Inflammatory macrophage treated with lipopolysaccharide for 4 hours (primary cell): ENCODE measurements at regions not wholly inside any gene's neighbourhood (a gene's known extent, or its start where the extent isn't known, plus 50 kb on each side); places are given as distances from the start of the nearest gene placed in this dataset.
"Not testable (repeated sequence)": the region's sequence is repeated elsewhere in the genome, so short reads cannot be mapped to it uniquely, and the experiment has no call there.

ENCODE experiments used
- DNase-seq: peaks from one replicate; pipeline ENCODE4 v3.0.0-alpha.2; 2020

DNA sequence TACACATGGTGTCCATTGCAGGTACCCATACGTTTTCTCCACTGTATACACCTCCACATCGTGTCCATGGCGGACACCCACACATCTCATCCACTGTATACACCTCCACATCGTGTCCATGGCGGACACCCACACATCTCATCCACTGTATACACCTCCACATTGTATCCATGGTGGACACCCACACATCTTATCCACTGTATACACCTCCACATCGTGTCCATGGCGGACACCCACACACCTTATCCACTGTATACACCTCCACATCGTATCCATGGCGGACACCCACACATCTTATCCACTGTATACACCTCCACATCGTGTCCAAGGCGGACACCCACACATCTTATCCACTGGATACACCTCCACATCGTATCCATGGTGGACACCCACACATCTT, 50.4 kb upstream of the TTC34 start:
- not testable (repeated sequence) for DNase-seq

DNA sequence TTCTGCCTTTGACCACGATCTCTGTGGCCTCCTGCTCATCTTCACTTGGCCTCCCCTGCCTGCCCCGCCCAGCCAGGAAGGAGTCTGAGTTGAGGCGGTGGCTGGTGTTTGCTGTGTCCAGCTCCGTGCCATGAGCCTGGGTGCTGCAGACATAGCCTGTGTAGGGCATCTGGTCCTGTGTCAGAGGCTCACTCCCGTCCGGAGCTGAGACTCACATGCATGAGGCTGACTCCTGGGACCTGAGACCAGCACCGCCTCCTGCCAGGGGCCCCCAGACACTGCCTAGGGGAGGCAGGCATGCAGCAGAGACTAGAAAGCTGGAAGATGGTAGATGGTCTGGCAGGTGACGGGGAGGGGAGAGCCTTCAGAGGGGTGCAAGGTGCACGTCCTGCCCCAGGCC, 52.2 kb upstream of the TTC34 start:
- DNase-seq: no peak

DNA sequence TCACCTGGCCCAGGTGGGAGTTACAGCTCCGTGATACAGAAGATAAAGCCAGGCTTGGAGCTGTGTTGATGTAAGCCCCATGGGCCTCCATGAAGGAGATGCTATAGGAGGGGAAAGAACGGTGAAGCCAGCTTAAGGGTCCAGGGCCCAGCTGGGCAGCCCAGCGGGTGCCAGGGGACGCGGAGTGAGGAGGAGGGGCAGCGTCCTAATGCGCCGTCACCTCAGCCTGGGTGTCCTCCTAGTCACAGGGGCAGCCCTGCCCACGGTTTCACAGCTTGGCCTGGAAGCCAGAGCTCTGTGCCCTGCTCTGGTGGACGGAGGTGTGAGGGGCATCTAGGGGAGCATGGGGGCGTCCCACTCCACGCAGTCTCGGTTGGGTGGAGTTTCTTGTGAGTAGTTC, 52.7 kb upstream of the TTC34 start:
- DNase-seq: no peak

DNA sequence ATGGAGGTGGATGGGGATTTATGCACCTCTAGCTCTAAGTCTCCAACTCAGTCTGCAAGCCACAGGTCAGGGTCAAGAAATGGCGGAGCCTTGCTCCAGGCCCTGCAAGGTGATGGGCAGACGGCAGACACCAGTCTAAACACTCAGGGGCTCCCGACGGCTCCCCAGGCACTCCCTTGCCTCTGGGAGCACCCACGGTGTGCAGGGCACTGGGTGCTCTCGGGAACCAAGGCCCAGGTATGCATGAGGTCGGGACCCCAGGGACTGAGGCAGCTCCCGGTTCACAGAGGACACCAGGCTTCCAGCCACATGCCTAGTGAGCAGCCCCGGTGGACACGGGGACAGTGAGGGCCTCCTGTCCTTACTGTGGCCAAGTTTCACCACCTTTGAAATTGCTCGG, 53.1 kb upstream of the TTC34 start:
- DNase-seq: no peak

DNA sequence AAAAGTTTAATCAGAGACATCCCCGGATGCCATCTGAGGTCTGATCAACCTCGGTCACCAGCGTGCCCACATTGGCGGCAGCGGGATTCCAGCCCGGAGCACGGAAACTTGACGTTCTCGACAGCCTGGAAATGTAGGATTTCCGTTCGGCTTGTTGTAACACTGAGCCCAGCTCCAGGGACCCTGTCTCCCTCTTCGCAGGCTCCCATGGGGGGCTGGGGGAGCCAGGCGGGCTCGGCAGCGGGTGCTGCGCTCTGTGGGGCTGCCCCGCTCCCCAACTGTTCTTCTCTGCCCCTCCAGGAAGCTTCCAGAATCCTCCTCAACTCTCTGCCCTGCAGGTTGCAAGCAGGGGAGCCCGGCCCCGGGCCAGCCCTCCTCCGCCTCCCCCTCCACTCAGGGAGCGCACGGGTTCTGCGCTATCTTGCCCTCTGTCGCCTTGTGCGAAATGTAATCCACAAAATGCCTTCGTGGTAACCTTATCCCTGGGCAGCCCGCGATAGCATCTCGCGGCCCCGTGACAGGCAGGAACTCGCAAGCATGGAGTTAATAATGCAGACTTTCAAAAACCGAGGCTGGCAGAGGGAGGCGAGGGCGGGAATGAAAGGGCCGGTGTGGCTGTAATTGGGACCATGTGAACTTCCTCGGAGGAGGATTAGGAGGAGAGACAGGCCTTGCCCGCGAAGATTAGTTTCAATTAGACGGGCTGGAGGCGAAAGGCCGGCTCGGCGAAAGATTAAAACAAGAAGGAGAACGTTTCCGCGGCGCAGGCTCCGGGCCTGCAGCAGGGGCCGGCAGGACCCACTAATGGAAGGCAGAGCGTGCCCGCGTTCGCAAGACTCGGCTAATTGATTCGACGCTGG, 53.9 kb upstream of the TTC34 start:
- DNase-seq: no peak

DNA sequence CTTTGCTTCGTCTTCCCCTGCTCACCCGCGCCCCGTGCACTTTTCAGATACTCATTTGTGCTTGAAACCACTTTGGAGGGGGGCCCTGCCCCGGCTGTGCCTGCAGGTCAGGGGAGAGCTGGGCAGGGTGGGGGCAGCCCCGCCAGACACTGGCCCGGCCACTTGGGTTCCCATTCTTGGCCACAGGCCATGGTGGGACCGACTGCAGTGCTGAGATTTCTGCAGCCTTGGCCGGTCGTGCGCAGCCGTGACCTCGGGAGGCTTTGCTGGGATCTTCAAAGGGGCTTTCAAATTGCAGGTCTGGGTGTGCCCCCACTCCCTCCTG, 54.5 kb upstream of the TTC34 start:
- DNase-seq: no peak

DNA sequence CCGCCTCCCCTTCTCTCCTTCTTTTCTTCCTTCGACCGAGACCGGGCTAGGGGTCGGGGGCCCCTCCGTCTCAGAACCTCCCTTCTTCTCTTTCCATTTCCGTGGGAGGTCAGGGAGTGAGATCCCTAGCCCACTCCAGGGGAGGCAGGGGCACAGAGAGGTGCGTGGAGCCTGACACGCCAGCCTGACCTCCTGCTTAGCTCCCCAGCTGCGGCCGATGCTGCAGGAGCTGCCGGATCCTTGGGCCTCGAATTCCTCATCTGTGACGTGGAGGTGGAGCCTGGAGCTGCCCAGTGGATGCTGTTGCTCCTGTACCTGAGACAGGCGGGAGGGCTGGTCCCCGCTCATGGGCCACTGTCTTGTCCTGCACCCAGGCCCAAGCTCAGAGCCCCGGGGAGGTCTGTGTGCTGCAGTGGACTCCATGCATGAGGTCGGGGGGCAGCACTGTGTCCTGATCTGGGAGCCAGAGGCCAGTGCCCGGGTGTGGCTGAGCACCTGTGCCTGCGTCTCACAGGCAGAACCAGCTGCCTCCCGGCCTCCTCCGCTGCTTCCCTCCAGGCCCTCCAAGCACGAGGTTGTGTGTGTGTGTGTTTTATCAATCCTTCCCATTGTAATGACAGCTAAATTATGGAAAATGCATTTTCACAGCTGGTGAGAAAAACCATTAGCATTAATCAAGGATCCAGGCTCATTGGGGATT, 55.3 kb upstream of the TTC34 start:
- no peak for DNase-seq

DNA sequence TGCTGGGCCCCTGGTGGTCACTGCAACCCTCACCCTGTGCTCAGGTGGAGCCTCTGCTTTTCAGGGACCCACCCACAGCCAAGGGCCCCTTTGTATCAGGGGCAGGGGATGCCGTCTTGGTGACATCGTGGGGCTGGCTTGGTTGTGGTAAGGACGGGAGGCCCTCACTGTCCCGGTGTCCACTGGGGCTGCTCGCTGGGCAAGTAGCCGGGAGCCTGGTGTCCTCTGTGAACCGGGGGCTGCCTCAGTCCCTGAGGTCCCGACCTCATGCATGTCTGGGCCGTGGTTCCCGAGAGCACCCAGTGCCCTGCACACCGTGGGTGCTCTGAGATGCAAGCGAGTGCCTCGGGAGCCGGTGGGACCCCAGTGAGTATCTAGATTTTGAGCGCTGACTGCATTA, 56.0 kb upstream of the TTC34 start:
- no peak for DNase-seq

DNA sequence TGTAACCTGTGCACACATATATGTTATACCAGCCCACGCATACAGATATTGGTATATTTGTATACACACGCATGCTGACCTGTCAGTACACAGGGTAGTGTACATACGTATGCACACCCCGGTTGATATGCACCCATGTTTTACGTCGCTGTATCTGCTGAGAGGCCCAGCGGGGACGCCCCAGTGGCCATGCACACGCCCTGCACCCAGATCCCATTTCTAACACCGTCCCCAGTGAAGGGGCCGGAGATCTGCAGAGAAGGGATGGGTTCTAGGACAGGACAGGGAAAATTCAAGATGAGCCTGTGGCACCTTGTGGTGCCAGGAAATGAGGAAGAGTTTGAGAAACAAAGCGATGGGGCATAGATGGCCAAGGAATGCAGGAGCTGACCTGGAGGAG, 57.2 kb upstream of the TTC34 start:
- DNase-seq: no peak

DNA sequence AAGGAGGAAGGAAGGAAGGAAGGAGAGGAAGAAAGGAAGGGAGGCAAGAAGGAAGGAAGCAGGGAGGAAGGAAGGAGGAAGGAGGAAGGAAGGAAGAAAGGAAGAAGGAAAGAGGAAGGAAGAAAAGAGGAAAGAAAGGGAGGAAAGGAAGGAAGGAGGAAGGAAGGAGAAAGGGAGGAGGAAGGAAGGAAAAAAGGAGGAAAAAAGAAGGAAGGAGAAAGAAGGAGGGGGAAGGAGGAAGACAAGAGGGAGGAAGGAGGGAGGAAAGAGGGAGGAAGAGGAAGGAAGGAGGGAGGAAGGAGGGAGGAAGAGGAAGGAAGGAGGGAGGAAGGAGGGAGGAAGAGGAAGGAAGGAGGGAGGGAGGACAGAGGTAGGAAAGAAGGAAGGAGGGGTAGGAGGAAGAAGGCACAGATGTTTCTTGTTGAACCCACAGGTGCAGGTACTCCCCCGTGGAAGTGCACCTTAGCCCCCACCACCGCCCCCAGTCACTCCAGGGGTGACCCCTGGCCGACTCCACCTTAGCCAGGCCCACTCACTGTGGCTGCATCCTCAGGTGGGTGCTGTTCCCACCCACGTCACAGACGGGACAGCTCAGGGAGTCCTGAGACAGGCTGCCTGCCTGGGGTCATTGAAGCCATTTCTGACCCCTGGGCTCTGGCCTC, 57.9 kb upstream of the TTC34 start:
- no peak for DNase-seq

DNA sequence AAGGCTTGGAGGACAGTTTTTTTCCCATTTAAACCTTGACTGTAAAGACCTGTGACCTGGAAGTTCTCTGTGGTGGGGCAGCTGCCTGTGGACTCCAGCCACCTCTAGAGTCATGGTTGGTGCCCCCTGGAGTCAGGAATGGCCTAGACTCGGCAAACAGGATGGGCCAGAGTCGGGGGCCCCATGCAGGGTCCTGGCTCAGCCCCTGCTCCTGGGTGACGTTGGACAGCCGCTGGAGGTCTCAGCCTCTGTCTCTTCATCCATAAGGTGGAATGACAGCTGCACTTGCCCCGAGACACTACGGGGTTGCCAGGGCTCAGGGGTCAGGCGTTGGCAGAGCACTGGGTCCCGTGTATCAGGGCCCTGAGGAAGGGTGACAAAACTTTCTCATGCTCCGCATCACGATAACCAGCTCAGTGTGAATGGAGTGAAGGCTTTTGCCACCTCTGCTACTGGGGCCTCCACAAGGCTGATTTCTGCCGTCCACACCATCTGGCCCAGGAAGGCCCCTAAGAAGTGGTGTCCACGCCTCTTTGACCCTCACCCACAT, 58.5 kb upstream of the TTC34 start:
- DNase-seq: no peak

DNA sequence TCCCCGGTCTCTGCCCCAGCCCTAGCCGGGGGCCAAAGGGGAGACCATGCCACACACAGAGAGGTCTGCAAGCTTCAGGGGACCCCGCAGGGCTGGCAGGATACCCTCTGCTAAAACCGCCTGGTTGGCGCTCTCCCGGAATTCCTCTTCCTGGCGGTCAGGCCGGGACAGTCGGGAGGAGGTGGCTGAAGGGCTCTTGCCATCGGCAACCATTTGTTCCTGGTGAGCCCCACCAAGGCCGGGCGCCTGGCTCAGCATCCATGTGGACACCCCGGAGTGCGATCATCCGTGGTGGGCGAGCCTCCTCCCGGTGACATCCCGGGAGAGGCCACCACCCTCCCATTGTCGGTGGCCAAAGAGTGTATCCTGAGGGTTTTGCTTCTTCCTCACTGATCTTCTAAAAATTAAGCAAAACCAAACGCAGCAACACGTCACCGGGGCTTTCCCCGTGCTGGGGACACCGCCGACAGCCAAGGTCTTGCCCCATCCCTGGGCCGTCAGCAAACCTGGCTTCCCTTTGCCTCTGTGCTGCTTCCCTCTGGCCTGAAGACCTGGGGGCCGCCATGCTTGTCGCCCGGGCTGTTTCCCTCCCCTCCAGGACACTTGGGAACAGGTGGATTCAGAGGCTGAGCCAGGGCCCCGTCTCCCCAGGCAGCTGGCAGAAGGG, 59.1 kb upstream of the TTC34 start:
- DNase-seq: no peak

DNA sequence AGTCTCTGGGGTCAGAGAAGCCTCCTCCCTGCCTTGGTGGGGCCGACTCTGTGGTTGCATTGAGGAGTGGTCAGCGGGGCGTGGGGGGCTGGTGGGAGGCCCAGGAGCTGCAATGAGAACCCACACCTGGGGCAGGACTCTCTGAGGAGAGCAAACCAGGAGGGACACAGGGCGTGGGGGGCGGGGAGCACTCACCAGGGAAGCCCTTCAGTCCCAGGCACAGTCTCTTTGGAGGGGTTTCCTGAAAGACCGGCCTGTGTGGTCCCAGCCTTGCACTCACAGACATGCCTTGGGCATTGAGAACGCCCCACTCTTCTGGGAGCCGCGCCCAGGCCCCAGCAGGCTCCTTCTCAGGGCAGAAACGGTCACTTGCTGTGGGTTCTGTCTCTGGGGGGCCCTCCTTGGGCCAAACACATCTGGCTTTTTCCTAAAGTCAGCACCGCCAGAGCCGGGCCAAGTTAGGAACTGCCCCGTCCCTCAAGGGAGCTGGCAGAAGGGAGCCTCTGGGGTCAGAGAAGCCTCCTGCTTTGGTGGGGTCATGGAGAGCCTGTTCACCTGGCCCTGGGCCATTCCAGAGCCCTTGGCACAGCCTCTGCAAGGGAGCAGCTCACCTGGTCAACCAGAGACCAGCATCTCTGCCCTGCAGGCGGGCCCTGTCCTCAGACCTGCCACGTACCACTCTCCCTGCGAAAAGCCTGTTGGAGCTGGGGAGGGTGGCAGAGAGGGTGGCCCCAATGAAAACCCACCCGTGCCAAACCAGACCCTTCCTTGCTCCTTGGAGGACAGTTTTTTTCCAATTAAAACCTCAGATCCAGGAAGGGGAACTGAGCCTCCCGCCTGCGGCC, 59.9 kb upstream of the TTC34 start:
- DNase-seq: no peak

DNA sequence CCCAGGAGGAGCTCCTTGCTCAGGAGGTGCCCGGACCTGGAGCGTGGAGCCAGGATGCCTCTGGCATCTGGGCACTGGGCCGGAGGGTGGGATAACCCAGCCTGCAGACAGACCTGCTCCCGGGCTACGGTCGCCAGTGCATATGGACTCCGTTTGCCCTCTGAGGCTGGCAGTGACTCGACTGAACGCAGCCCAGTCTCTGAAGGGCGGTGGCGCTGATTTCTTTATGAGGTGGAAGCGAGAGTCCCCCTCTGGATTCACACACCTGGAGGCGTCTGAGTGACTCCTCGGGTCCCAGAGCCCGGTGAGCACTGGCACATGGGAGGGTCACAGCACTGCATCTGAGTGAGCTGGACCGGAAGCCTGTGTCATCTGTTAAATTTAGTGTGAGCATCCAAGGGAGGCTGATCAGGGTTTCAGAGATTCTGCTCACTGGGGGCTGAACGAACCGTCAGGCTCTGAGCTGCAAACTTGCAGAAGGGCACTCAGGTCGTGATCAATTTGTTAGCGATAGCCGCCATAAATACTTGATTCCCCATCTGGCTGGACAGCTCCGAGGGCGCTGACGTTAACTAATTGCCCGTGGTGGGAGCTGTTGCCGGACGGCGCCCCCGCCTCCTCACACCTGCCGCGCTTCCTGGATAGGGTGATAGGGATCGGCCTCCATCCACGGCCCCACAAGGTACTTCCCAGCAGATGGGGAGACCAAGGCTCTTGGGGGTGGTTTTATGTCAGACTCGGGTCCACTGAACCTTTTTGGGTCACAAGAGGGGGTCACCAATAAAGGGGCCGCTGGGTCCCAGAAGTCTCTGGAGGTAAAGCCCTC, 60.7 kb upstream of the TTC34 start:
- no peak for DNase-seq

DNA sequence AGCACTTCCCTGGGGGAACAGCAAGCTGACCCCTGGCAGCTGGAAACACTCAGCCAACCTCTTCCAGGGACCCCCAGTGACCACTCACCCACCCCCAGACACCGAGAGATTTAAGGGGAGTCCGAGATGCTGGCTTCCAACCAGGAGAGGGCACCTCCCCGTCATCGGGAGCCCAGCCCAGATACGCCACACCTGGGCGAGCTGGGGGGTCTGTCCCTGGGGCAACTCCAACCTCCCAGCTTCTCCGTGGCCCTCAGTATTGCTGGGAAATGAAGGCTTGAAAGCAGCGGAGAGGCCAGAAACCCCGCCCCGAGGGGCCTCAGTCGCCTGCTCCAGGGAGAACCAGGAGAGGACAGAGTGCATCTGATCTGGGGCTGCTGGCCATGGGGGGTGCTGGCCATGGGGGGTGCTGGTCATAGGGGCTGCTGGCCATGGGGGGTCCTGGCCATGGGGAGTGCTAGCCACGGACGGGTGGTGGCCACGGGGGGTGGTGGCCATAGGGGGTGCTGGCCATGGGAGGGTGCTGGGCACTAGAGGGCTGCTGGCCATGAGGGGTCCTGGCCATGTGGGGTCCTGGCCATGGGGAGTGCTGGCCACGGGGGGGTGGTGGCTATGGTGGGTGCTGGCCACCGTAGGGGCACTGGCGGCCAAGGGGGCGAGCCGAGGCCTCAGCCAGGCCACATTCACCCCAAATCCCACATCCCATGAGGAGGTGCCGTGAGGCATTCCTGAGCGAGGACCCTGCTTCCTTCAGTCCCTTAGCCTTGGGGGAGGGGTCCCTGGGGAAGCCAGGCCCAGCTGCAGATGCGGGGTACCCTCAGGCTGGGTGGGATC, 61.5 kb upstream of the TTC34 start:
- DNase-seq: no peak

DNA sequence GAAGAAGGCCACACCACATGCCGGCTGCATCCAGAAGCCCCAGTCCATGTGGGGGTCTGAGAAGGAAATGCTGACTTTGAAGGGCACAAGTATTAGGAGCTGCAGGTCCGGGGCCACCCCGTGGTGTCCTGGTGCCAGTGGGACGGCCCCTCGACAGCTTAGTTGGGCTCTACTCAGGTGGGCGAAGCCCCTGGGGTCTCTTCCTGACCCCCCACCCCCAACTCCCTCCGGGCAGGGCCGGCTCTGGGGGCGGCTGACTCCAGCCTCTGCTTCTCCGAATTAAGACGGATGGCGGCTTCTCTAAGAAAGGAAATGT, 62.1 kb upstream of the TTC34 start:
- DNase-seq: no peak

DNA sequence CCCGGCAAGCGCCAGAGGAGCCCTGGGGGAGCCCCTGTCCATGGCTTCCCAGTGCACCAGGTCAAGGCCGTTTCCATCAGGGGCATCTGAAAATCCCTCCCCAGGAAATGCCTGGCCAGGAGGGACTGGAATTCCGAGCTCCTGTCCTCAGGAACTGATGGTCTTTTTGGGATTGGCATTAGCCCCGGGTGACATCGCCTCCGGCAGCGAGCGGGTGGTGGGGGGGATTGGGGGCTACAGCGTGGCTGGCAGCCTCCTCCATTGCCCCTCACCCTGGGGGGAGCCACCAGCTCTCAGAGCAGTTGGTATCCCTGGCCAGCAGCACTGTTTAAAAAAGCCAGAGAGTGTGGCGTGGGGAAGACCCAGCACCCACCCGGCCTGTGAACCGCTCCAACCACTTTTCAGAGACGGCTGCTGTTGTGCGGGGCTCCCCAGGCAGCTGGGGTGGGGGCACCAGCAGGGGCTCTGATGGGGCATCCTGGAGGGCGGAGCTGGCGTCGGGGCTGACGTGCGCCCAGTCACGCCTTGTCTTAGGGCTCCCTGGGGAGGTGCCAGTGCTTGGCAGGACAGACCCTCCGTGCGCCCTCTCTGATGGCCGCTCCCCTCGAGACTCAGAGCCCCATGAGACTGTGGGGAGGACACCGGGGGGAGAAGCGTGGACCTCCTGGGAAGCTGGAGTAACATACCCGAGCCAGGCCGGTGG, 62.9 kb upstream of the TTC34 start:
- DNase-seq: no peak

DNA sequence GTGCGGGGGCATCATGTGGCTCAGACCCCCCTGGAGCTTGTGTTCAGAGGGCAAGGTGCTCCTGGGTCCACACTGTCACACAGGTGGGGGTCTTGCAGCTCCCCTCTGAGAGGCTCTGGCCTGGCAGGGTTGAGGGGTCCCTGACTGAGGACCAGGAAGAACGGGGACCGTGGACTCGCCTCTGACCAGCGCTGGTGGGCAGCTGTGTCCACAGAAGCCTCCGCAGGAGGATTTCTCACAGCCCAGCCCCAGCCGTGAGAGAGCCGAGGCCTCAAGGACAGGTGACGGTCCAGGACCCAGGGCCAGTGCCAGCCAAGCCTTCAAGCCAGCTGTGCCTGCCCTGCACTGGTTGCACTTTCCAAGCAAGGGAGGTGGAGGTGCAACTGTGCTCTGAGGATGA, 63.5 kb upstream of the TTC34 start:
- no peak for DNase-seq

DNA sequence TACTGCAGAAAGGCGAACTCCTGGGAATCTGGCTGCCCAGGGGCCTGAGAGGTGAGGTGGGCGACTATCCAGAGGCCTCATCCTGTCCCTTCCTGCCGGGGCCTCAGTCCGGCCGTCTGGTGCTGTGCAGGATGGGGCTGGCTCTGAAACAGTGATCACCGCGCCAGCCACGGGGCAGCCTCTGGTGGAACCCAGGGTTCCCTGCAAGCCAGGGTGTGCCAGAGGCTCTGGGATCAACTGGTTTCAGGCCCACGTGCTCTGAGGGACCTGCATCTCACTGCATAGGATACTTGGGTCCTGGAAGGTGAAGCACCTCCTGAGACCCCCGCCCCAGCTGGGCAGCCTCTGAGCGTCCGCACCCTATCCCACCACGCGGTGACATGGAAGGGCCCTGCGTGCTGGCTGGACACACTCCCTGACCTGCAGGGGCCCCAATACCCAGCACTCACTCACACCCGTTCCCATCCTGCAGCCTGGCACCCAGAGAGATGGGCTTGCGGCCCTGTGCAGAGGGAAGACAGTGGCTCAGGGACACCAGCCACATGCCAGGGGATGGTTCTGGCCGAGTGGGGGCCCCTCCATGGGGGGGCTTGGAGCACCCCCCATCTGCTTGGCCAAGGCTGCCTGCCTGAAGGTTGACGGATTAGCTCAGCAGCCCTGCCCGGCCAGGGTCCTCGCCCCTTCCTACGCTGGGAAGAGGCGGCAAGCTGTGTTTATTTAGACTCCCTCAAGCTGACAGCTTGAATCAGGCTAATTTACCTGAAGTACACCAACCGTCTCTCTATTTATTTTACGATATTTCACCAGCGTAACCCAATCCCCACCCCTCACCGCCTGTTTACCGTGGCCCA, 64.3 kb upstream of the TTC34 start:
- DNase-seq: no peak
